PFSK-1 (cell line): ENCODE measurements at regions not wholly inside any gene's neighbourhood (a gene's known extent, or its start where the extent isn't known, plus 50 kb on each side); places are given as distances from the start of the nearest gene placed in this dataset.

Experiments
- POLR2AphosphoS5 ChIP-seq: IDR thresholded peaks from 2 replicates; pipeline ENCODE4 v1.6.1; 2012; ENCODE audit warnings: low read depth, mild to moderate bottlenecking, control low read depth, low read length, moderate library complexity
- SIN3A ChIP-seq: IDR thresholded peaks from 2 replicates; pipeline ENCODE4 v1.6.1; 2012; ENCODE audit warnings: mild to moderate bottlenecking, low read length, moderate library complexity, borderline replicate concordance; ENCODE audit not compliant: insufficient read depth
- TAF1 ChIP-seq: IDR thresholded peaks from 2 replicates; pipeline ENCODE4 v1.6.1; 2012; ENCODE audit warnings: low read length, control low read depth, borderline replicate concordance; ENCODE audit not compliant: insufficient read depth
- TF ChIP-seq, protein P1 (sequence below), 2 experiments: IDR thresholded peaks; 2 replicates each; pipeline versions ENCODE4 v1.6.1 to v1.8.0; 2011 to 2012; ENCODE audit warnings: low read depth in 2 of 2, low read length in 2 of 2, control low read depth in 1 of 2, inconsistent platforms in 1 of 2, mild to moderate bottlenecking in 1 of 2, moderate library complexity in 1 of 2; ENCODE audit not compliant: insufficient read depth in 1 of 2

DNA sequence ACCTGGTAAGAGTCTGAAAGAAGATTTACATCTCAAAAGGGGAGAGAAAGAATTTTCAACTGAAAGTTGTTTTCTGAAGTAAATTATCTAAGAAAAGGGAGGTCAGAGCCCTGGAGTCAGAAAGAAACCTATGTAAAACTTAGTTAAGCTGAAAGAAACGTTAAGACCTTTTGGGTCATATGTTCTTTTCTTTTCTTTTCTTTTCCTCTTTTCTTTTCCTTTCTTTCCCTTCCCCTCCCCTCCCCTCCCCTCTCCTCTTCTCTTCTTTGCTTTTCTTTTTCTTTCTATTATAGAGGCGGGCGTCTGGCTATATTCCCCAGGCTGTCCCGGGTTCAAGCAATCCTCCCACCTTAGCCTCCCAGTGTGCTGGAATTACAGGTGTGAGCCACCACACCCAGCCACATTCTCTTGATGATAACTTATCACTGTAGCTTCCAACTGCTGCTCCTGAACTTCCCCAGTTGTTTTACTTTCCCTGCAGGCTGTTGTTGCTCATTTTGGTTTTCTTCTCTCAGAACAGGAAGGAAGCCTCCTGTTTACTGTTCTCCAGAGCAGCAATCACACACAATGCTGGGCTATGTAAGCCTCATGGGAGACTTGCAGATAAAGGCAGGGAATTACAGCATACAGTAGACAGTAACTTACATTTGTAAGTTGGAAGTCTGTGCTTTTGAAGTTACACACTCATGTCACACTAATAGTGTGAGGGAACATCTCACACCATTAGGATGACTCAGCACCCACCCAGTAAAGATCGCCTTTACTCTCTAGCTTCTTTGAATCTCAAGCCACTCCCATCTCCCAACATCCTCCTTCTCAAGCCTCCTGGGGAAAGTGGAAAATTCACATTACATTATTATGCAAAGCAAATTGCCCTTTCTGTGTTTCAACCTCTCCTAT lies 2216.6 kb upstream of the WWC1 start:
- TF ChIP-seq POLR2AphosphoS5 (no peak), TAF1 (no peak), SIN3A (no peak)
- TF ChIP-seq, protein P1, sequence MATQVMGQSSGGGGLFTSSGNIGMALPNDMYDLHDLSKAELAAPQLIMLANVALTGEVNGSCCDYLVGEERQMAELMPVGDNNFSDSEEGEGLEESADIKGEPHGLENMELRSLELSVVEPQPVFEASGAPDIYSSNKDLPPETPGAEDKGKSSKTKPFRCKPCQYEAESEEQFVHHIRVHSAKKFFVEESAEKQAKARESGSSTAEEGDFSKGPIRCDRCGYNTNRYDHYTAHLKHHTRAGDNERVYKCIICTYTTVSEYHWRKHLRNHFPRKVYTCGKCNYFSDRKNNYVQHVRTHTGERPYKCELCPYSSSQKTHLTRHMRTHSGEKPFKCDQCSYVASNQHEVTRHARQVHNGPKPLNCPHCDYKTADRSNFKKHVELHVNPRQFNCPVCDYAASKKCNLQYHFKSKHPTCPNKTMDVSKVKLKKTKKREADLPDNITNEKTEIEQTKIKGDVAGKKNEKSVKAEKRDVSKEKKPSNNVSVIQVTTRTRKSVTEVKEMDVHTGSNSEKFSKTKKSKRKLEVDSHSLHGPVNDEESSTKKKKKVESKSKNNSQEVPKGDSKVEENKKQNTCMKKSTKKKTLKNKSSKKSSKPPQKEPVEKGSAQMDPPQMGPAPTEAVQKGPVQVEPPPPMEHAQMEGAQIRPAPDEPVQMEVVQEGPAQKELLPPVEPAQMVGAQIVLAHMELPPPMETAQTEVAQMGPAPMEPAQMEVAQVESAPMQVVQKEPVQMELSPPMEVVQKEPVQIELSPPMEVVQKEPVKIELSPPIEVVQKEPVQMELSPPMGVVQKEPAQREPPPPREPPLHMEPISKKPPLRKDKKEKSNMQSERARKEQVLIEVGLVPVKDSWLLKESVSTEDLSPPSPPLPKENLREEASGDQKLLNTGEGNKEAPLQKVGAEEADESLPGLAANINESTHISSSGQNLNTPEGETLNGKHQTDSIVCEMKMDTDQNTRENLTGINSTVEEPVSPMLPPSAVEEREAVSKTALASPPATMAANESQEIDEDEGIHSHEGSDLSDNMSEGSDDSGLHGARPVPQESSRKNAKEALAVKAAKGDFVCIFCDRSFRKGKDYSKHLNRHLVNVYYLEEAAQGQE (IDR thresholded peaks at IDR 0.05; ENCODE audit: insufficient read depth in 1 of 2, low read depth in 2 of 2, low read length in 2 of 2), result no peak
